ENCODE measurements at regions not wholly inside any gene's neighbourhood (a gene's known extent, or its start where the extent isn't known, plus 50 kb on each side); places are given as distances from the start of the nearest gene placed in this dataset.
"Not testable (repeated sequence)": the region's sequence is repeated elsewhere in the genome, so short reads cannot be mapped to it uniquely, and the experiment has no call there.

- H3K9me3 ChIP-seq (ENCODE audit: low read depth): no peaks in the 10 kb centered on the region
- H3K27ac ChIP-seq: no peak overlapping the region
- WGBS (ENCODE audit: low lambda C conversion rate, missing lambda C conversion rate): 34% methylated on average over 4 of the region's 4 CpGs
- no peaks in the 10 kb centered on the region for H3K4me1 ChIP-seq (ENCODE audit: insufficient read depth)
- H4K20me1 ChIP-seq (ENCODE audit: insufficient read depth, poor library complexity, severe bottlenecking): no peaks in the 10 kb centered on the region
- DNase-seq (ENCODE audit: low spot score): no peak
- no peaks in the 10 kb centered on the region for H3K9me2 ChIP-seq (replicated peaks; ENCODE audit: insufficient read depth)
- TF ChIP-seq EZH2phosphoT487 (IDR thresholded peaks at IDR 0.05; ENCODE audit: low read depth, severe bottlenecking, unreplicated experiment) (no peak), EZH2 (IDR thresholded peaks at IDR 0.05; ENCODE audit: borderline replicate concordance) (no peak), CTCF (IDR thresholded peaks at IDR 0.05; ENCODE audit: poor library complexity) (no peak)
- H3K4me2 ChIP-seq: no peak overlapping the region
- no peaks in the 10 kb centered on the region for H3K79me2 ChIP-seq
- no peaks in the 10 kb centered on the region for H3K27me3 ChIP-seq
- H3K4me3 ChIP-seq: no peak overlapping the region
- no peak overlapping the region for H2AFZ ChIP-seq
- H3K36me3 ChIP-seq (replicated peaks; ENCODE audit: insufficient read depth, low read depth): no peaks in the 10 kb centered on the region
These were observed 533.5 kb downstream of the RBFOX1 start for GRCh38 chr16:7866144-7866543.

GRCh38 chr16:7865393-7865792 is 532.7 kb downstream of the RBFOX1 start:
- 55% methylated on average over 3 of the region's 3 CpGs for WGBS (ENCODE audit: low lambda C conversion rate, missing lambda C conversion rate)
- not testable (repeated sequence) for H2AFZ ChIP-seq; DNase-seq (ENCODE audit: low spot score); H3K27ac ChIP-seq; H3K4me3 ChIP-seq; H3K27me3 ChIP-seq; H3K36me3 ChIP-seq (replicated peaks; ENCODE audit: insufficient read depth, low read depth); H3K79me2 ChIP-seq; H3K4me2 ChIP-seq; H3K9me2 ChIP-seq (replicated peaks; ENCODE audit: insufficient read depth); H4K20me1 ChIP-seq (ENCODE audit: insufficient read depth, poor library complexity, severe bottlenecking); H3K4me1 ChIP-seq (ENCODE audit: insufficient read depth); H3K9me3 ChIP-seq (ENCODE audit: low read depth)

GRCh38 chr16:7861891-7862582 is 529.4 kb downstream of the RBFOX1 start:
- 61% methylated on average over 3 of the region's 3 CpGs for WGBS (ENCODE audit: low lambda C conversion rate, missing lambda C conversion rate)
- no peaks in the 10 kb centered on the region for H3K36me3 ChIP-seq (replicated peaks; ENCODE audit: insufficient read depth, low read depth)
- no peaks in the 10 kb centered on the region for H3K79me2 ChIP-seq
- H2AFZ ChIP-seq: no peak overlapping the region
- no peak for DNase-seq (ENCODE audit: low spot score)
- H3K27ac ChIP-seq: no peak overlapping the region
- H3K27me3 ChIP-seq: no peaks in the 10 kb centered on the region
- TF ChIP-seq CTCF (IDR thresholded peaks at IDR 0.05; ENCODE audit: poor library complexity): no peak
- TF ChIP-seq EZH2 (IDR thresholded peaks at IDR 0.05; ENCODE audit: borderline replicate concordance): no peak
- TF ChIP-seq EZH2phosphoT487 (IDR thresholded peaks at IDR 0.05; ENCODE audit: low read depth, severe bottlenecking, unreplicated experiment): no peak
- H3K4me2 ChIP-seq: no peak overlapping the region
- H3K9me3 ChIP-seq (ENCODE audit: low read depth): no peaks in the 10 kb centered on the region
- H3K9me2 ChIP-seq (replicated peaks; ENCODE audit: insufficient read depth): no peaks in the 10 kb centered on the region
- no peaks in the 10 kb centered on the region for H4K20me1 ChIP-seq (ENCODE audit: insufficient read depth, poor library complexity, severe bottlenecking)
- no peaks in the 10 kb centered on the region for H3K4me1 ChIP-seq (ENCODE audit: insufficient read depth)
- no peak overlapping the region for H3K4me3 ChIP-seq

GRCh38 chr16:7853197-7853596 is 520.6 kb downstream of the RBFOX1 start:
- H3K9me2 ChIP-seq (replicated peaks; ENCODE audit: insufficient read depth): no peaks in the 10 kb centered on the region
- H3K4me3 ChIP-seq: no peak overlapping the region
- no peak for DNase-seq (ENCODE audit: low spot score)
- no peaks in the 10 kb centered on the region for H3K9me3 ChIP-seq (ENCODE audit: low read depth)
- no peaks in the 10 kb centered on the region for H3K27me3 ChIP-seq
- no peak overlapping the region for H3K27ac ChIP-seq
- 54% methylated on average over 3 of the region's 3 CpGs for WGBS (ENCODE audit: low lambda C conversion rate, missing lambda C conversion rate)
- TF ChIP-seq EZH2phosphoT487 (IDR thresholded peaks at IDR 0.05; ENCODE audit: low read depth, severe bottlenecking, unreplicated experiment): no peak
- no peak for TF ChIP-seq CTCF (IDR thresholded peaks at IDR 0.05; ENCODE audit: poor library complexity)
- no peak for TF ChIP-seq EZH2 (IDR thresholded peaks at IDR 0.05; ENCODE audit: borderline replicate concordance)
- H2AFZ ChIP-seq: no peak overlapping the region
- no peaks in the 10 kb centered on the region for H4K20me1 ChIP-seq (ENCODE audit: insufficient read depth, poor library complexity, severe bottlenecking)
- H3K36me3 ChIP-seq (replicated peaks; ENCODE audit: insufficient read depth, low read depth): no peaks in the 10 kb centered on the region
- H3K4me1 ChIP-seq (ENCODE audit: insufficient read depth): no peaks in the 10 kb centered on the region
- H3K79me2 ChIP-seq: no peaks in the 10 kb centered on the region
- no peak overlapping the region for H3K4me2 ChIP-seq
